ENCODE measurements at regions not wholly inside any gene's neighbourhood (a gene's known extent, or its start where the extent isn't known, plus 50 kb on each side); places are given as distances from the start of the nearest gene placed in this dataset.

DNA sequence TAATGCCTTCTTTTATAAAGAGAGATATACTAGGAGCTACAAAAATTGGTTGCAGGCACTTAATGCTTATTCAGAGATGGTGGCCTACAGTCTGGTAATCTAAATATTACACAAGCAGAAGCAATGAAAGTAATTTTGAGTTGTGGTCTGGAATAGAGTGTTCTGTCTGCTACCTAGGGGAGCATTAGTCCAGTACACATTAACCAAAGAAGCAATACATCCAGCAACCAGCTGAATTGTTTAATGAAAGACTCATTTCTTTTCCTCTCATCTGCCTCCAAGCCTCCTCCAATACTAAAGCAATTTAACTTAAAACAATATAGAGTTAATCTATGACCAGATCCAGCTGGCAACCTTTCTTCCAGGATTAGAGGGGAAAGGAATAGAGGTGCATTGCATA lies 877.1 kb upstream of the CNTN5 start:
- Histone ChIP-seq H3K27ac (ENCODE audit: low read depth in 2 of 2, low read length in 1 of 2) (no peak overlapping the region), H3F3A (replicated peaks; ENCODE audit: insufficient read depth) (no peaks in the 10 kb centered on the region), H3K36me3 (replicated peaks in 1 of 2; ENCODE audit: control insufficient read depth in 1 of 2, insufficient read depth in 2 of 2, low read length in 1 of 2) (no peaks in the 10 kb centered on the region), H3K79me2 (ENCODE audit: insufficient read depth) (no peaks in the 10 kb centered on the region), H3K9me2 (no peaks in the 10 kb centered on the region; the same call in 1 of the 2 replicates), H4K20me1 (ENCODE audit: insufficient read depth) (no peaks in the 10 kb centered on the region), H3K4me1 (ENCODE audit: control insufficient read depth in 1 of 2, insufficient read depth in 2 of 2, low read depth in 1 of 2, low read length in 1 of 2) (no peaks in the 10 kb centered on the region), H2AFZ (ENCODE audit: low read depth) (no peak overlapping the region), H3K4me3 (ENCODE audit: low read depth in 2 of 2, low read length in 1 of 2) (no peak overlapping the region), H3K9me3 (no peaks in the 10 kb centered on the region), H3K4me2 (no peak overlapping the region), H3K9ac (no peak overlapping the region), H3K27me3 (ENCODE audit: insufficient read depth) (no peaks in the 10 kb centered on the region)
- TF ChIP-seq, protein P1, sequence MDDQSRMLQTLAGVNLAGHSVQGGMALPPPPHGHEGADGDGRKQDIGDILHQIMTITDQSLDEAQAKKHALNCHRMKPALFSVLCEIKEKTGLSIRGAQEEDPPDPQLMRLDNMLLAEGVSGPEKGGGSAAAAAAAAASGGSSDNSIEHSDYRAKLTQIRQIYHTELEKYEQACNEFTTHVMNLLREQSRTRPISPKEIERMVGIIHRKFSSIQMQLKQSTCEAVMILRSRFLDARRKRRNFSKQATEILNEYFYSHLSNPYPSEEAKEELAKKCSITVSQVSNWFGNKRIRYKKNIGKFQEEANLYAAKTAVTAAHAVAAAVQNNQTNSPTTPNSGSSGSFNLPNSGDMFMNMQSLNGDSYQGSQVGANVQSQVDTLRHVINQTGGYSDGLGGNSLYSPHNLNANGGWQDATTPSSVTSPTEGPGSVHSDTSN (IDR thresholded peaks at IDR 0.05), result no peak
- TF ChIP-seq EZH2phosphoT487 (IDR thresholded peaks at IDR 0.05; ENCODE audit: borderline replicate concordance, low read depth), result no peak
- TF ChIP-seq, protein P2, sequence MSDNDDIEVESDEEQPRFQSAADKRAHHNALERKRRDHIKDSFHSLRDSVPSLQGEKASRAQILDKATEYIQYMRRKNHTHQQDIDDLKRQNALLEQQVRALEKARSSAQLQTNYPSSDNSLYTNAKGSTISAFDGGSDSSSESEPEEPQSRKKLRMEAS (IDR thresholded peaks at IDR 0.05; ENCODE audit: low read depth), result no peak
- TF ChIP-seq YY1 (IDR thresholded peaks at IDR 0.05; ENCODE audit: low read depth), result no peak
- no peak for TF ChIP-seq RCOR1 (IDR thresholded peaks at IDR 0.05; ENCODE audit: low read length)
- no peak for TF ChIP-seq SMC3 (IDR thresholded peaks at IDR 0.05; ENCODE audit: low read depth, low read length)
- TF ChIP-seq TCF12 (IDR thresholded peaks at IDR 0.05), result no peak
- TF ChIP-seq RFX5 (IDR thresholded peaks at IDR 0.05; ENCODE audit: low read length), result no peak
- no peak for TF ChIP-seq TEAD4 (IDR thresholded peaks at IDR 0.05; ENCODE audit: borderline replicate concordance, insufficient read depth)
- TF ChIP-seq FOXJ3 (CRISPR knock-in tag; IDR thresholded peaks at IDR 0.05), result no peak
- TF ChIP-seq FOXM1 (IDR thresholded peaks at IDR 0.05; ENCODE audit: low read depth), result no peak
- TF ChIP-seq GABPA (IDR thresholded peaks at IDR 0.05; ENCODE audit: low read depth), result no peak
- no peak for DNase-seq
- ChIA-PET POLR2A (no interaction called here), CTCF (no interaction called here)

DNA sequence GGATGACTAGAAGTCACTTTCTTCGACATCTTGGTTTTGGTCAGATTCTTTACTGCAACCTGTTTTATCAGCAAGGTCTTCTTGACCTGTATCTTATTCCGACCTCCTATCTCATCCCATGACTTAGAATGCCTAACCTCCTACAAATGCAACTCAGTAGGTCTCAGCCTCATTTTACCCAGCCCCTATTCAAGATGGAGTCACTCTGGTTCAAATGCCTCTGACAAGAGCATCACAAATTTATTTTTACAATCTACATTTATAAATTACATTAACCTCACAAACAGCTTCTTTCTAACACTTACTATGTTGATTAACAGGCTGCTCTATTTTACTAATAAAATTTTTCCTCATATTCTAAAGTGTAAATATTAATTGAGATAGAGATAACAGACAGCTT lies 867.0 kb upstream of the CNTN5 start:
- Histone ChIP-seq H3K27me3 (ENCODE audit: insufficient read depth) (no peaks in the 10 kb centered on the region), H3K9ac (no peak overlapping the region), H3K4me2 (no peak overlapping the region), H3F3A (replicated peaks; ENCODE audit: insufficient read depth) (no peaks in the 10 kb centered on the region), H4K20me1 (ENCODE audit: insufficient read depth) (no peaks in the 10 kb centered on the region), H3K4me1 (ENCODE audit: control insufficient read depth in 1 of 2, insufficient read depth in 2 of 2, low read depth in 1 of 2, low read length in 1 of 2) (no peaks in the 10 kb centered on the region), H3K36me3 (replicated peaks in 1 of 2; ENCODE audit: control insufficient read depth in 1 of 2, insufficient read depth in 2 of 2, low read length in 1 of 2) (no peaks in the 10 kb centered on the region), H3K9me2 (no peaks in the 10 kb centered on the region), H2AFZ (ENCODE audit: low read depth) (no peak overlapping the region), H3K9me3 (no peaks in the 10 kb centered on the region), H3K27ac (ENCODE audit: low read depth in 2 of 2, low read length in 1 of 2) (no peak overlapping the region), H3K4me3 (ENCODE audit: low read depth in 2 of 2, low read length in 1 of 2) (no peak overlapping the region), H3K79me2 (ENCODE audit: insufficient read depth) (no peaks in the 10 kb centered on the region)
- POLR2A ChIA-PET, result no interaction called here
- 4% methylated on average over 2 of the region's 2 CpGs for WGBS (ENCODE audit: low lambda C conversion rate)
- CTCF ChIA-PET, result no interaction called here
- no peak for DNase-seq
- TF ChIP-seq JUND (IDR thresholded peaks at IDR 0.05) (no peak), TAF1 (IDR thresholded peaks at IDR 0.05; ENCODE audit: borderline replicate concordance, low read depth, low read length) (no peak), FOSL2 (IDR thresholded peaks at IDR 0.05; ENCODE audit: borderline replicate concordance, low read depth) (no peak), POLR2AphosphoS5 (IDR thresholded peaks at IDR 0.05; ENCODE audit: low read depth, low read length) (no peak), RFX5 (IDR thresholded peaks at IDR 0.05; ENCODE audit: low read length) (no peak), YY1 (IDR thresholded peaks at IDR 0.05; ENCODE audit: low read depth) (no peak), GATA2 (CRISPR knock-in tag; IDR thresholded peaks at IDR 0.05) (no peak), CHD2 (IDR thresholded peaks at IDR 0.05; ENCODE audit: low read length, partially characterized antibody) (no peak), EZH2phosphoT487 (IDR thresholded peaks at IDR 0.05; ENCODE audit: borderline replicate concordance, low read depth) (no peak), RCOR1 (IDR thresholded peaks at IDR 0.05; ENCODE audit: low read length) (no peak), RAD21 (IDR thresholded peaks at IDR 0.05; ENCODE audit: low read length) (no peak), SMC3 (IDR thresholded peaks at IDR 0.05; ENCODE audit: low read depth, low read length) (no peak), TEAD4 (IDR thresholded peaks at IDR 0.05; ENCODE audit: borderline replicate concordance, insufficient read depth) (no peak), GABPA (IDR thresholded peaks at IDR 0.05; ENCODE audit: low read depth) (no peak)
- TF ChIP-seq, protein P3, sequence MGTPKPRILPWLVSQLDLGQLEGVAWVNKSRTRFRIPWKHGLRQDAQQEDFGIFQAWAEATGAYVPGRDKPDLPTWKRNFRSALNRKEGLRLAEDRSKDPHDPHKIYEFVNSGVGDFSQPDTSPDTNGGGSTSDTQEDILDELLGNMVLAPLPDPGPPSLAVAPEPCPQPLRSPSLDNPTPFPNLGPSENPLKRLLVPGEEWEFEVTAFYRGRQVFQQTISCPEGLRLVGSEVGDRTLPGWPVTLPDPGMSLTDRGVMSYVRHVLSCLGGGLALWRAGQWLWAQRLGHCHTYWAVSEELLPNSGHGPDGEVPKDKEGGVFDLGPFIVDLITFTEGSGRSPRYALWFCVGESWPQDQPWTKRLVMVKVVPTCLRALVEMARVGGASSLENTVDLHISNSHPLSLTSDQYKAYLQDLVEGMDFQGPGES (IDR thresholded peaks at IDR 0.05; ENCODE audit: low read depth, low read length), result no peak
- TF ChIP-seq, protein P4, sequence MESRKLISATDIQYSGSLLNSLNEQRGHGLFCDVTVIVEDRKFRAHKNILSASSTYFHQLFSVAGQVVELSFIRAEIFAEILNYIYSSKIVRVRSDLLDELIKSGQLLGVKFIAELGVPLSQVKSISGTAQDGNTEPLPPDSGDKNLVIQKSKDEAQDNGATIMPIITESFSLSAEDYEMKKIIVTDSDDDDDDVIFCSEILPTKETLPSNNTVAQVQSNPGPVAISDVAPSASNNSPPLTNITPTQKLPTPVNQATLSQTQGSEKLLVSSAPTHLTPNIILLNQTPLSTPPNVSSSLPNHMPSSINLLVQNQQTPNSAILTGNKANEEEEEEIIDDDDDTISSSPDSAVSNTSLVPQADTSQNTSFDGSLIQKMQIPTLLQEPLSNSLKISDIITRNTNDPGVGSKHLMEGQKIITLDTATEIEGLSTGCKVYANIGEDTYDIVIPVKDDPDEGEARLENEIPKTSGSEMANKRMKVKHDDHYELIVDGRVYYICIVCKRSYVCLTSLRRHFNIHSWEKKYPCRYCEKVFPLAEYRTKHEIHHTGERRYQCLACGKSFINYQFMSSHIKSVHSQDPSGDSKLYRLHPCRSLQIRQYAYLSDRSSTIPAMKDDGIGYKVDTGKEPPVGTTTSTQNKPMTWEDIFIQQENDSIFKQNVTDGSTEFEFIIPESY (IDR thresholded peaks at IDR 0.05; ENCODE audit: borderline replicate concordance, low read depth), result no peak
- TF ChIP-seq, protein P5, sequence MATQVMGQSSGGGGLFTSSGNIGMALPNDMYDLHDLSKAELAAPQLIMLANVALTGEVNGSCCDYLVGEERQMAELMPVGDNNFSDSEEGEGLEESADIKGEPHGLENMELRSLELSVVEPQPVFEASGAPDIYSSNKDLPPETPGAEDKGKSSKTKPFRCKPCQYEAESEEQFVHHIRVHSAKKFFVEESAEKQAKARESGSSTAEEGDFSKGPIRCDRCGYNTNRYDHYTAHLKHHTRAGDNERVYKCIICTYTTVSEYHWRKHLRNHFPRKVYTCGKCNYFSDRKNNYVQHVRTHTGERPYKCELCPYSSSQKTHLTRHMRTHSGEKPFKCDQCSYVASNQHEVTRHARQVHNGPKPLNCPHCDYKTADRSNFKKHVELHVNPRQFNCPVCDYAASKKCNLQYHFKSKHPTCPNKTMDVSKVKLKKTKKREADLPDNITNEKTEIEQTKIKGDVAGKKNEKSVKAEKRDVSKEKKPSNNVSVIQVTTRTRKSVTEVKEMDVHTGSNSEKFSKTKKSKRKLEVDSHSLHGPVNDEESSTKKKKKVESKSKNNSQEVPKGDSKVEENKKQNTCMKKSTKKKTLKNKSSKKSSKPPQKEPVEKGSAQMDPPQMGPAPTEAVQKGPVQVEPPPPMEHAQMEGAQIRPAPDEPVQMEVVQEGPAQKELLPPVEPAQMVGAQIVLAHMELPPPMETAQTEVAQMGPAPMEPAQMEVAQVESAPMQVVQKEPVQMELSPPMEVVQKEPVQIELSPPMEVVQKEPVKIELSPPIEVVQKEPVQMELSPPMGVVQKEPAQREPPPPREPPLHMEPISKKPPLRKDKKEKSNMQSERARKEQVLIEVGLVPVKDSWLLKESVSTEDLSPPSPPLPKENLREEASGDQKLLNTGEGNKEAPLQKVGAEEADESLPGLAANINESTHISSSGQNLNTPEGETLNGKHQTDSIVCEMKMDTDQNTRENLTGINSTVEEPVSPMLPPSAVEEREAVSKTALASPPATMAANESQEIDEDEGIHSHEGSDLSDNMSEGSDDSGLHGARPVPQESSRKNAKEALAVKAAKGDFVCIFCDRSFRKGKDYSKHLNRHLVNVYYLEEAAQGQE (IDR thresholded peaks at IDR 0.05; ENCODE audit: low read depth, low read length), result no peak

Measured in SK-N-SH (cell line).